ENCODE measurements at regions not wholly inside any gene's neighbourhood (a gene's known extent, or its start where the extent isn't known, plus 50 kb on each side); places are given as distances from the start of the nearest gene placed in this dataset.
"Not testable (repeated sequence)": the region's sequence is repeated elsewhere in the genome, so short reads cannot be mapped to it uniquely, and the experiment has no call there.

DNA sequence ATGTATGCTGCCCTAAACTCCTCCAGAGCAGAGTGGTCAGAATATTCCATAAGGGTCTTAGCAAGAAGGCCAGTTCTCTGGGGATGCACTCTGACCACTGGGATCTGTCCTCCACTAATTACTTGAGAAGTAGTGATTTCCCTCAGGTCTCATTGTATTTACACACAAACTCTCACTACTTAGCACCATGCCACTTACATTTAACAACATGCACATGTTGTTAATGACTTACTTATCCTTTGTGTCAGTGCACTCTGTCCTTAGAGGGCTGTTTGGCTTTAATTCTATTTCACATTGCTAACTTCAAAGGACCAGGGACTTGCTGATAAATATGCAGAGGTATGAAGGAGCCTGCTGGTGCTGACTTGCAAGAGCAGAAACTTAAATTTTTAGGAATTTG lies 1415.5 kb upstream of the ACVR2A start:
- DNase-seq = no peak

DNA sequence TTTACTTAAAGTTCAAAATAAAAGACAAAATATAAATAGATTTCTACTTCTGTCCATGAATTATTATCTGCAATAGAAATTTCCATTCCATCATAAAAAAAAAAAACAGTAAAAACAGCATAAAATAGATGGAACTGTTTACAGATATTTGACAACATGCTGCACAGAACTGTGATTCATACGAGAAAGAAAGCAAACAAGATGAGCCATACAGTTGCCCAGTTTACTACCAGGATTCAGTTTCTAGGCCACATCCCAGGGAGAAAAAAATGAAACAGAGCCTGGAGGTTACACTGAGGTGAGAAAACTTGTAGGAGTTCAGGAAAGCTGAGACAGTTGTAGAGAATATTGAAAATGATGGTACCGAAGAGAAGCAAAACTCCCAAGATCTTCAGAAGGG lies 1426.9 kb upstream of the ACVR2A start:
- DNase-seq = no peak

DNA sequence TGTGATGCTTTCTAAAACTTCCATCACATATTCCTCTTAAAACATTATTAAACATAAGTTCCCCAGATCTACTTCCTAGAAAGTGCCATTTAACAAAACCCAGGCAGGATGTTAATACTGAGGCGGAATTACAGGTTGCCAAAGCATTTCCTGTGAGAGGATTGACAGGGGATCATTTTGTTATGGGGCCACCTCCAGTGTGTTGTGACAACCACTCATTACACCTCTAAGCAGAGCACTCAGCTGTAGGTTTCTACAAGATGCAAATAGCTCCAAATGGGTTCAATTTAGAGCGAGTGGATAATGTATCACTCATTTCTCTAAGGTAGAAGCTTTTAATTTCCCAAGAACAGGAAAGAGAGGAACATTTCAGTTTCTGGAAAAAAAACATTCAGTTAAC lies 1429.5 kb upstream of the ACVR2A start:
- no peak for DNase-seq

DNA sequence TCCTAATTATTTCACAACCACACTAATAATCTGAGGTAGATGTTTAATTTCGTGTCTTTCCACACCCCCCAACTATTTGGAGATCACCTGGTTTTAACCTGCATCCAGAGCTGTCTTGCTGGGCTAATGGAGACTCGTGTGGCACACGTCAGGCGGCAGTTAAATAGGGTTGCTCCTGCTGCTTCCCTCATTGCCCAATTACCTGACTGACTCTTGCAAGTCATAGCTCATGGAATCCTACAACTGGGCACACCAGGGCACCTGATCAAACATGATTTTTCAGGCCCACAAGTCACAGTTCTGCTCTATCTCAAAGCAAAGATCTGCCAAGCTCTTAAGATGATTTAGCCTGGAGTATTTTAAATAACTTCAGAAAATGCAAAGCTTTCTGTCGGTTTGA lies 1430.4 kb upstream of the ACVR2A start:
- no peak for DNase-seq

DNA sequence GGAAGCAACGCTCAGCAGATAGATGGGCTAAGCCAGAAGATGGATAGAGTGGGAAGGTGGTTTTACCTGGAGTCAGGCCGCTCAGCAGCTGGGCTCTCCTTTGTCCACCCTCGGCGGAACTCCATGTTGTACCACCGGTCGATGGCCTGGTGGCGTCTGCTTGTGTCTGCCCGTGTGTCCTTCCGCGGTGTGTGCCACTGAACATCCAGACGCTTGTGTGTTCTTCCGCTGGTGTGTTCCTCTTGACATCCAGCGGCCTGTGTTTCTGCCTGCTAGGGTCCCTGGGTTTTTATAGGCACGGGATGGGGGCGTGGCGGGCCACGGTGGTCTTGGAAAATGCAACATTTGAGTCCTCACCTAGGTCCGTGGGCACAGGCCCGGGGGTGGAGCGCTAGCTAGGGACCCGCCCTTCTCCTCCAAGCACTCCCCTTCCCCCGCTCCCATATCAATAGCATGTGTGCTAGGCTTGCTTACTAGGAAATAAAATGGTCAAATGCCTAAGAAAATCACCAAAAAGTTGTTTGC lies 1431.7 kb upstream of the ACVR2A start:
- no peak for DNase-seq

DNA sequence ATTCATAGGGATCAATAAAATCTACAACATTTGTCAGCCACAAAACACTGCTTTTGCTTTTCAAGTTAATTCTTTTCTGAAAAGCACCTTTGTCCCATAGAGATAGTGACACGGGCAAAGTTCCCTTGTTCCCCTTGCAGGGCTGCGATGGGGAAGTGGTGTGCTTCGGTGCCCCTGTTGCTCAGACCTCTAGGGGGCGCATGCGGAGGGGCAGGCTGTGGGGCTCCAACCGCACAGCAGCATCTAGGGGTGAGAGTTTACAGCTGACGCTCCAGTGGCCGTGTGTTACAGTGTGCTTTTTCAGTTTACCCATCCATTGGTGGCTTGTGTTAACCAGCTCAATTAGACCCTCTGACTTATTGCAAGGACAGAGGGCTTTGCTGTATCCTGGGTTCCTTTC lies 1432.2 kb upstream of the ACVR2A start:
- no peak for DNase-seq

DNA sequence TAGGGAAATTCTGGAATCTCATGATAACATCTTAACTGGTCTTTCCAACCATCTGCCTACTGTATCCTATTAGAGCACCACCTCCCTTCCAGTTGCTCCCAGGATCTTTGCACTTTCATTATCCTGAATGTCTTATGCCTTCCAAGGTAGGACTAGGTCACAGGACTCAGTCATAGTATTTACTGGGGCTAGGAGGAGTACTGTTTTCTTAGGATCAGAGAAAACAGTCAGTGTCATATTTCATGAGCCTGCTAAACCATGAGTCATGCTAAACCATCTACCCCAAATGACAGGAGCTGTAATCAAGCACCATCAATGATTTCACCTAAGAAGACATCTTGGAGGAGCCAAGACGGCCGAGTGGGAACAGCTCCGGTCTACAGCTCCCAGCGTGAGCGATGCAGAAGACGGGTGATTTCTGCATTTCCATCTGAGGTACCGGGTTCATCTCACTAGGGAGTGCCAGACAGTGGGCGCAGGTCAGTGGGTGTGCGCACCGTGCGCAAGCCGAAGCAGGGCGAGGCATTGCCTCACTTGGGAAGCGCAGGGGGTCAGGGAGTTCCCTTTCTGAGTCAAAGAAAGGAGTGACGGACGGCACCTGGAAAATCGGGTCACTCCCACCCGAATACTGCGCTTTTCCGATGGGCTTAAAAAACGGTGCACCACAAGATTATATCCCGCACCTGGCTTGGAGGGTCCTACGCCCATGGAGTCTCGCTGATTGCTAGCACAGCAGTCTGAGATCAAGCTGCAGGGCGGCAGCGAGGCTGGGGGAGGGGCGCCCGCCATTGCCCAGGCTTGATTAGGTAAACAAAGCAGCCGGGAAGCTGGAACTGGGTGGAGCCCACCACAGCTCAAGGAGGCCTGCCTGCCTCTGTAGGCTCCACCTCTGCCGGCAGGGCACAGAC lies 1439.2 kb upstream of the ACVR2A start:
- DNase-seq = peak; percentile 13

DNA sequence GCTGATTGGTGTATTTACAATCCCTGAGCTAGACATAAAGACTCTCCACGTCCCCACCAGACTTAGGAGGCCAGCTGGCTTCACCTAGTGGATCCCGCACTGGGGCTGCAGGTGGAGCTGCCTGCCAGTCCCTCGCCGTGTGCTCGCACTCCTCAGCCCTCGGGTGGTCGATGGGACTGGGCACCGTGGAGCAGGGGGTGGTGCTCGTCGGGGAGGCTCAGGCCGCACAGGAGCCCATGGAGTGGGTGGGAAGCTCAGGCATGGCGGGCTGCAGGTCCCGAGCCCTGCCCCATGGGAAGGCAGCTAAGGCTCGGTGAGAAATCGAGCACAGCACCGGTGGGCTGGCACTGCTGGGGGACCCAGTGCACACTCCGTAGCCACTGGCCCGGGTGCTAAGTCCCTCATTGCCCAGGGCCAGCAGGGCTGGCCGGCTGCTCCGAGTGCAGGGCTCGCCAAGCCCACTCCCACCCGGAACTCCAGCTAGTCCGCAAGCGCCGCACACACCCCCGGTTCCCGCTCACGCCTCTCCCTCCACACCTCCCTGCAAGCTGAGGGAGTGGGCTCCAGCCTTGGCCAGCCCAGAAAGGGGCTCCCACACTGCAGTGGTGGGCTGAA lies 1441.2 kb upstream of the ACVR2A start:
- DNase-seq = not testable (repeated sequence)

DNA sequence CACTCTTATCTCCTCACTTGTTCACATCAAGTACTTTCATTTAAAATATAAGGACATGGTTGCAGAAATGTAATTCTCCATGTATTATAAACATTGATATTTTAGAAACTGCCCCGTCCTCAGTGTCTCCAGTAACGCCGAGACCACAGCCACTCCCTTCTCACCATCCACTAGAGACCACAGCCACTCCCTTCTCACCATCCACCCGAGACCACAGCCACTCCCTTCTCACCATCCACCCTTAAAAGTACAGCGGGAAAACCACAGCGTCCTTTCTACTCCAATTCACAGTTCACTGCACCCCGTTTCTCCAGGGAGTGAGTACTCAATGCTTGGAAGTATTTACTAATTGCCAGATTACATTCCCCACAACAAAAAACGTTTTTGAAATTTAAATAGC lies 1452.2 kb upstream of the ACVR2A start:
- DNase-seq = no peak

DNA sequence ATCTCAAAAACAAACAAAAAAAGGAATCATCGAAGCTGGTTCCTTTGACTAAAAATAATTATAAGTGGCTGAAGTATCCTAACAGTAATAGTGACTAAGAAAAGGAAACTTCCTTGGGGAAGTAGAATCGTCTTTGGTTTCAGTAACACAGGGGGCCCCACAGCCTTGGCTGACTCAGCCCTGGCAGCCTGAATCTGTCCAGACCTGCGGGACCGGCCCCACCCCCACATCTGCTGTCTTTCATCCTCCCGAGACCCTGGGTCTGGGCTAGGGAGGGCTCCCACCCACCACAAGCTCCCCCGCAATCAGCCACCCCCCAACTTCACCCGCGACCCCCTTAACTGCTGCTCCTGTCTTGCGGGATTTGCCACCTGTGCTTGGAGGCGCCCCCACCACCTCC lies 1452.6 kb upstream of the ACVR2A start:
- no peak for DNase-seq

DNA sequence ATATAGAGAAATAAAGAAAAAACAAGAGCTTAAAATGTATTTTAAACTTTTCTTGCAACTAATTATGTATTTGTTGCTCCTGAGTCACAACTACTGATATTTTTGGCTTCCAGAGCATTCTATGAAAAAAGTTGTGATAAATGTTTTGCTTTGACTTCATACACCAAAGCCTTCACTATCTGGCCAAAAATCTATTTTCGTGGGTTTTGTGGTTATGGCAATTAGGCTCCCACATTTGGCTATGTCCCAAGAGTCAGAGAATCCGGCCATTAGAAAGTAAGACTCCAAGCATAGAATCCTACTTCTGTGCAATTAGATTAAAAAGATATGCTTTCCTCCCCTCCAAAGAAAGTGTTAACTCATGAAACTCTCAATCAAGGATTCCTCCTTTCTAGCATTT lies 1456.1 kb upstream of the ACVR2A start:
- DNase-seq = peak; percentile 57

DNA sequence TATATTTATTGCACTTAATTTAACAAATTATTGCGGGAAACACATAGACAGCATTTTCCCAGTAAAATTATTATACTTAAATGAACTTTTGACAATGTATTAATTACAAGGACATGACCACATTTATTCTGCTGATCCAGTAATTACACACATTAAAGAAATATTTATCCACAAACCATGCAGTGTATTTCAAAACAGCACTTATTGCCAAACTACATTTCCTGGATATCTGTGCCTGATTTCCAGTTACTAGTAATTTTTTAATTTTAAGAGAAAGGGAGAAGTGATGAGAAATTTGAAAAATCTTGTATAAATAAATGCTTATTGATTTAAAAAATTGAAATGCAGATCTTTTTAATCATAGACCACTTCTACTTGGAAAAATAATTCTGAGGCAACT lies 1458.7 kb upstream of the ACVR2A start:
- DNase-seq = no peak

DNA sequence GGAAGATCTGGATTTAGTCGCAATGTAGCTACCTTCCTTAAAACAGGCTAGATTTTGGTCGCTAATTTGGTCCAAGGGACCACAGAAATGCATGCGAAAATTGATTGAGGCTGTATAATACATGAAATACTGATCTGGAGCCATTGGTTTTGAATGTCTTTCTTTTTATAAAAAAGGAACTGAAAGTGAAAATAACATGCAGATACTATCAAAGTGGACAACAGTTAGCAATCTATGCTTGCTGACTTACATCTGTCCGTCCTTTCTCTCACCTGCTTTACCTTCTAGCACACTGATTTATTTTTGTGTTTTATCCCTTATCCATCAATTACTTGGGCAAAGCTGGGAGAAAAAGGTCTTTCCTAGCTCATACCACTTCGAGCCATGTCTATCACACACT lies 1459.8 kb upstream of the ACVR2A start:
- DNase-seq = no peak

DNA sequence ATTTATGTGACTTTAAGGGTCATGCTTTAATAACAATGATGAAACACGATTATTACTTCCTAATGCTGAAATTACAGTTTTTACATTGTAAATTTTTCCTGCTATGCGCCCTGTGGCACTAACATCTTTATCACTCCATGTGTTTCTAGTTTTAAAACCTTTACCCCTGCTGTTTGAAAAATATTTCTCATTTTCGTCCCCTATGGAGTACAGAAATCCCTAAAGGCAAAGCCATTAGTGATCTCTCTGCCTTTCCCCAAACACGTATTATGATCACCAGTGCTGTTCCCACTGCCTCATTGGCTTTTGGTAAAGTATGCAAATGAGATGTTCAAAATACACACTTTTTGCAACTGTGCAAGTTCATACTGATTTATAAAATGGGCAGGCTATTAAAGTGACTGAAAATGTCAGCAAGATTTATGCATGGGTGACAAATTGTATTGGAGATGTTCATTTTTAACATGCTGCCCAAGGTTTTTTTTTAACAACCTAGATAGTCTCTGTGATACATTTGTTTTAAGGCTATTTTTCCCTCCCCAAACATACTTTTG lies 1468.2 kb upstream of the ACVR2A start:
- no peak for DNase-seq

DNA sequence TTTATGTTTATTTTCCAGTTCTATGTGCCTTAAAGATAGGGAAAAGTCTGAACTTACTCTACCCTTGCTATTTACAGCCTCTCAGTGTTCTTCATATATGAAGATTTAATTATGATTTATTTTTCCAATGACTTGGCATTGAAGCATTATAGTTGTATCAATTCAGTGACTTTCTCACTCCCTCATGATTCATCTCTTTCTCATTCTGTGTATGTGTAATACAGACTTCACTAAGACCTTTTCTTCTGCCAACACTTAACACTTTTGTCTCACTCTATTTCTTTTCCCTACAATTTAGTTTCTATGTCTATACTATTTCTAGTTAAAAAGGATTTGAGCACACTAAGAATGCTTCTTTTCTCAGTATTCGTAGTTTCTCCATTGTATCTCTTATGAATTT lies 1470.3 kb upstream of the ACVR2A start:
- no peak for DNase-seq

DNA sequence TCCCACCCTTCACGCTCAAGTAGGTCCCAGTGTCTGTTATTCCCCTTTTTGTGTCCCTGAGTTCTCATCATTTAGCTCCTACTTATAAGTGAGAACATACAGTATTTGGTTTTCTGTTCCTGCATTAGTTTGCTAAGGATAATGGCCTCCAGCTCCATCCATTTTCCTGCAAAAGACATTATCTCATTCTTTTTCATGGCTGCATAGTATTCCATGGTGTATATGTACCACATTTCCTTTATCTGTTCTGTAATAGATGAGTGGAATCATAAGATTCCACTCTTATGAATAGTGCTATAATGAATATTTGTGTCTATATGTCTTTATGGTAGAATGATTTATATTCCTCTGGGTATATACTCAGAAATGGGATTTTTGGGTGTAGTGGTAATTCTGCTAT lies 1473.5 kb upstream of the ACVR2A start:
- DNase-seq = not testable (repeated sequence)

DNA sequence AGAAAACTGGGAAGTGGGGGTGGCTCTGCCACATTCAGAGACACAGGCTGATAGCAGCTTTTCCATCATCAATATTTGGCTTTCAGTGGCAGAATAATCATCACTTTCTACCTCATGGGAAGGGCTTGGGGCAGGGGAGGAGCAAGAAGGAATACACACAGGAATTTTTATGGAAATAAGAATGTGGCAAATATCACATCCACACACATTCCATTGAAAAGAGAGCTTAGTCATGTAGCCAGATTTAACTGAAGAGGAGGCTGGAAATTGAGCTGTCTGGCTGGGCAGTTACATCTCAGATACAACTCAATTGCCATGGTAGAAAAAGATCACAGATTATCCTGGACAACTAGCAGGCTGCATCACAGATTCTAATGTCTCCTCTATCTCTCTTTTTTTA lies 1474.0 kb upstream of the ACVR2A start:
- DNase-seq = peak; percentile 65

DNA sequence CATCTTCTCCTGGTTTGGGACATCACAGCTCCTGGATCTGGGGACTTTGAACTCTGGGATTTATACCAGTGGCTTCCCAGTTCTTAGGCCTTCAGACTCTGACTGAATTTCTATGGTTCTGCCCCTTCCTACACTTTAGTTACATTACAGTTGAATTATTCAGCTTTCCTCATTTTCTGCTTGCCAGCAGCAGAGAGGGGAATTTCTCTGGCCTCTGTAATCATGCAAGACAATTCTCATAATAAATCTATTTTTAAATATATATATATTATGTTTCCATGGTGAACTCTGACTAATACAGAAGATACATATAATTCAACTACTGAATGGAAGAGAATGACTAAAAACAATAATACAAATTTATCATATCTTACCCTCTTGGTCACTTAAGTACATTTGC lies 1478.6 kb upstream of the ACVR2A start:
- DNase-seq = no peak

DNA sequence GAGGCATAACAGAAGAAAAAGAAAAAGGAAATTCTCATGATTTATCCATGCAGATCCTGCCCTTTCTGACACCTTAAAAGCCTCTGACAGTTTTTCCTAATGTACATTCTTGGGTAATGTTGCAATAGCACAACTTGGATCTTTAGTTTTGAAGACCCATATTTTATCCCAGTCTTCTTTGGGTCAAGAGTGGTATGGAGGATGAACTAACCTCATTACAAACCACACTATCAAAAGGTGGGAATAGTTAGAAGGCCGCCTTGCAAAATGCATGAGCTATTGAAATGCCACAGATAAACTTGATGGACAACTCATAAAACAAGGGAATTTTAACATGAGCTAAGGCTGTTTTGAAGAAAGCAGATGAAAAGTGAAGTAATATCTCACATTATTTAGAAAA lies 1479.8 kb upstream of the ACVR2A start:
- no peak for DNase-seq

DNA sequence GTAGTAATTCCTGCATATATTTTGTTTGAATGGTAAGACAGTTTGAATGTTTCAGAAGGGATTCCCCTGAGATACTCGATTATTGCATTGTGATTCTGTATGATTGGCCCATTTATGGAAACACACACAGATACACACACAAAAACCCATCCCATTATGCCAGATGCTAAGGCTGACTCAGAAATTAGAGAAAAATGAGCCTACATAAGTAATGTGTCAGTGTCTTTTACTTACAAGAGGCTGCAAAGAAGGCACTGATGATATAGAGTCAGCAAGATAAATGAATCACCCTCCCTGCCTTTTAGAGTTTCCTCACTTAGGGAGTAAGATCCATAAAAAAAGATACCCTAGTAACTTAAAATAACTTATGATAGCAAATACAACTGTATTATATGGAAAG lies 1481.1 kb upstream of the ACVR2A start:
- DNase-seq = peak; percentile 5

DNA sequence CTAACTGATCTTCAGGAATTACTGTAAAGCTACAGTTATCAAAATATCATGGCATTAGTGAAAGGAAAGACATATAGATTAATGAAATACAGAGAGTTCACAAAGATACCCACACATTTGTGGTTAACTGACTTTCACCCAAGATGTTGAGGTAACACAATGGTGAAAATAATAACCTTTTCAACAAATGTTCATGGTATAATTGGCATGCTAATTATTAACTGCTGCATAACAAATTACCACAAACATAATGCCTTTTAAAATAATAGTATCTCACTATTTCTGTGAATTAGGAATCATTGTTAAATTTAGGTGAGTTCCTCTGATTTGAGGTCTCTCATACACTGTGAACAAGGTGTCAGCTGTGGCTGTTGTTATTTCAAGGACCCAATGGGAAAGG lies 1493.1 kb upstream of the ACVR2A start:
- no peak for DNase-seq

DNA sequence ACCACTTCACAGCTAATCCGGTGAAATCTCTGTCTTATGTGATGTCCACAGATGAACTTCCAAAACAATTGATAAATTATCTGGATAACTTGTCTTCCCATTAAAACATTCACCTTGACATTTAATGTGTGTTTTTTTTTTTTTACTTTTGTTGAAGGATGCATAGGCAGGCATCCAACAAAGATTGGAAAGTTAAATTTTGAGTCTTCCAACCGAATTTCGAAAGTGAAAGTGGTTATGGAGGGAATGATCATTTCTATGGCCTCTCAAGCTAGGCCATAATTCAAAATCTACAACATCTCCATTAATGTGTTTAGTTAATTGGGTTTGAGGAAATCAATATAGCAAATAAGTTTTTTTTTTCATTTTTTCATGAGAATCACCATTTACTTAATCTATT lies 1495.5 kb upstream of the ACVR2A start:
- no peak for DNase-seq

DNA sequence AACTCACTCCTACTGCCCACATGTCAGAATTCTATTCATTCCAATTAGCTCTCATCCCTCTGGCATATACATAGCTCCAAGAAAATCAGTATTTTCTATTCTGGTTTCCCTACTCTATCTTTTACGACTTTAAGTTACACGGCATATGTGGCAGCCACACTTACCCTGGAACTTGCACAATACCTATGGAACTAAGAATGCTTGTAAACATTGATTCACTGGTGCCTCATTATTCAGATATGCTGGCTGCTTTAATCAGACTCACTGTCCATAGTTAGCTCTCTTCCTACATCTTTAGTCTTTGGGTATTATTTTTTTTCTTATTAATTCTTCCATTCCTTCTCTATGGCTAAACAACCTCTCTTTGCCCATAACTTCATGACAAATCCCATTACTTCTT lies 1519.9 kb upstream of the ACVR2A start:
- peak; percentile 71 for DNase-seq

DNA sequence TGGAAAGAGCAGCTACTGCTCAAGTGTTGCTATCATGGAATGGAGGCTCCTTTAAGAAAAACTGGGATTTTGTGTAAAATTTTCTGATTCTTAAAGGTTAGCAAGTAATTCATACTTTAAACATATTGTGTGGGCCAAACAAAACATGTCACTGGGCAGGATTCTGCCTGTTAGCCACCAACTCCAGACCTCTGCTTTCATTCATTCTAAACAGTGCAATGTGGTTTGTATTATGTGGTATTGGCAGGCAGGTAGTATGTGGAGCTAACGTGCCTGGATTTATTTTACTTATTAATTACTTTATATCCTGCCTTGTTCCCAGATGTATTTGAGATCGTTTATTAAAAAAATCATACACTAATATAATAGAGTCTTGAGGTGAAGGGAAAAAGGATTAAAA lies 1521.3 kb upstream of the ACVR2A start:
- no peak for DNase-seq

Data from EL (cell line).